Tibial nerve (tissue), 4 donors: ENCODE measurements at regions not wholly inside any gene's neighbourhood (a gene's known extent, or its start where the extent isn't known, plus 50 kb on each side); places are given as distances from the start of the nearest gene placed in this dataset.

Source experiments
- EP300 ChIP-seq, 2 donors: sonication (generic); formaldehyde crosslinking; IDR thresholded peaks; one replicate each; pipeline ENCODE4 v1.6.1; 2017; ENCODE audit warnings: antibody characterized with exemption in 2 of 2, mild to moderate bottlenecking in 1 of 2
- TF ChIP-seq, protein P1 (sequence below), 5 experiments: fragments of 200-600 bp in 3 of 5; fragments of 450-650 bp in 2 of 5; sonication (generic) in 3 of 5; IDR thresholded peaks; one replicate each; pipeline ENCODE4 v1.5.1; 2016 to 2019; ENCODE audit warnings: antibody characterized with exemption in 5 of 5, mild to moderate bottlenecking in 3 of 5, moderate library complexity in 2 of 5

DNA sequence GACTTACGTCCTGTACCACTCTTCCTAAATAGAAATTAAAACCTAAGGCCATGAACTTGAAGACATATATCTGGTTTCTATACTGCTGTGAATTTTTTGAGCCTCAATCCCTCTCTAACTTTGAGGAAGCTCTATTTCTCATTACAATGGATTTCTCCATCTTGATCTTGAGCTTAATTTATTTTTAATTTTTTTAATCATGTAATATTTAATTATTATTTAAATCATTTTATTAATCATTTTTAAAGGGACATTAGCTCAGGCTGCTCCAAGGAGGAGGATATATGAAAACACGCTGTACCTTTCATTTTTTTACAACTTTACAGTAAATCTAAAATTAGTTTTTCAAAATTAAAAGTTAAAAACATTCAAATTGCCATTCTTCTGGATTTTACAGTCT, 540.5 kb downstream of the SATB2 start:
- TF ChIP-seq, protein P1, sequence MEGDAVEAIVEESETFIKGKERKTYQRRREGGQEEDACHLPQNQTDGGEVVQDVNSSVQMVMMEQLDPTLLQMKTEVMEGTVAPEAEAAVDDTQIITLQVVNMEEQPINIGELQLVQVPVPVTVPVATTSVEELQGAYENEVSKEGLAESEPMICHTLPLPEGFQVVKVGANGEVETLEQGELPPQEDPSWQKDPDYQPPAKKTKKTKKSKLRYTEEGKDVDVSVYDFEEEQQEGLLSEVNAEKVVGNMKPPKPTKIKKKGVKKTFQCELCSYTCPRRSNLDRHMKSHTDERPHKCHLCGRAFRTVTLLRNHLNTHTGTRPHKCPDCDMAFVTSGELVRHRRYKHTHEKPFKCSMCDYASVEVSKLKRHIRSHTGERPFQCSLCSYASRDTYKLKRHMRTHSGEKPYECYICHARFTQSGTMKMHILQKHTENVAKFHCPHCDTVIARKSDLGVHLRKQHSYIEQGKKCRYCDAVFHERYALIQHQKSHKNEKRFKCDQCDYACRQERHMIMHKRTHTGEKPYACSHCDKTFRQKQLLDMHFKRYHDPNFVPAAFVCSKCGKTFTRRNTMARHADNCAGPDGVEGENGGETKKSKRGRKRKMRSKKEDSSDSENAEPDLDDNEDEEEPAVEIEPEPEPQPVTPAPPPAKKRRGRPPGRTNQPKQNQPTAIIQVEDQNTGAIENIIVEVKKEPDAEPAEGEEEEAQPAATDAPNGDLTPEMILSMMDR (IDR thresholded peaks at IDR 0.05) = no peak
- no peak for TF ChIP-seq EP300 (IDR thresholded peaks at IDR 0.05)
